Right ventricle myocardium superior (tissue), 1 donor: ENCODE measurements at regions not wholly inside any gene's neighbourhood (a gene's known extent, or its start where the extent isn't known, plus 50 kb on each side); places are given as distances from the start of the nearest gene placed in this dataset.
"Not testable (repeated sequence)": the region's sequence is repeated elsewhere in the genome, so short reads cannot be mapped to it uniquely, and the experiment has no call there.

Source experiments
- ATAC-seq: fragments of 200-7000 bp; cut with Tn5 transposase; one replicate; pipeline ENCODE4 v1.9.1; 2020; ENCODE audit warnings: mild to moderate bottlenecking; ENCODE audit not compliant: poor library complexity
- DNase-seq: peaks from one replicate; pipeline ENCODE4 v3.0.0-alpha.2; 2020
- intact Hi-C: fragments of 100-400 bp; cut with DNase I; formaldehyde crosslinking; loops from one replicate; pipeline ENCODE4 v1.11.2; 2022
- donor health status: DM: no; HTN: yes; CAD: no; lungs with severe emphysema.

GRCh38 chr16:86881861-86882273, 303.5 kb downstream of the FOXL1 start:
- ATAC-seq (no peak), DNase-seq (no peak)
- intact Hi-C loops, result no loop called here

GRCh38 chr16:86882586-86883280, 304.4 kb downstream of the FOXL1 start:
- peak; percentile 90 for ATAC-seq
- intact Hi-C loops, result no loop called here

GRCh38 chr16:86883583-86884389, 305.4 kb downstream of the FOXL1 start:
- intact Hi-C loops, result no loop called here
- ATAC-seq (no peak), DNase-seq (no peak)

More at GRCh38 chr16:86882586-86883280, 304.4 kb downstream of the FOXL1 start:
- peak; percentile 66 for DNase-seq

GRCh38 chr16:86884390-86884650, 306.0 kb downstream of the FOXL1 start:
- intact Hi-C loops, result no loop called here

GRCh38 chr16:86885139-86885538, 306.8 kb downstream of the FOXL1 start:
- no peak for ATAC-seq
- no peak for DNase-seq
- intact Hi-C loops, result no loop called here

More at GRCh38 chr16:86884390-86884650, 306.0 kb downstream of the FOXL1 start:
- ATAC-seq (no peak), DNase-seq (no peak)

GRCh38 chr16:86886651-86887050, 308.3 kb downstream of the FOXL1 start:
- intact Hi-C loops, result no loop called here
- ATAC-seq (no peak), DNase-seq (no peak)

GRCh38 chr16:86887416-86887815, 309.1 kb downstream of the FOXL1 start:
- intact Hi-C loops, result no loop called here
- ATAC-seq (no peak), DNase-seq (no peak)

- no peak for ATAC-seq
- intact Hi-C loops, result no loop called here
- DNase-seq, result no peak
These were observed 310.1 kb downstream of the FOXL1 start for GRCh38 chr16:86888231-86889053.

- DNase-seq, intact Hi-C loops, ATAC-seq: not testable (repeated sequence)
These were observed 310.7 kb downstream of the FOXL1 start for GRCh38 chr16:86889054-86889366.

GRCh38 chr16:86889974-86890373, 311.6 kb downstream of the FOXL1 start:
- intact Hi-C loops, result no loop called here
- DNase-seq (no peak), ATAC-seq (no peak)

GRCh38 chr16:86891121-86891520, 312.8 kb downstream of the FOXL1 start:
- intact Hi-C loops, result no loop called here
- ATAC-seq (no peak), DNase-seq (no peak)

GRCh38 chr16:86891631-86892030, 313.3 kb downstream of the FOXL1 start:
- ATAC-seq (no peak), DNase-seq (no peak)
- intact Hi-C loops, result no loop called here

- intact Hi-C loops, result no loop called here
- DNase-seq, result no peak
- ATAC-seq, result no peak
These were observed 314.2 kb downstream of the FOXL1 start for GRCh38 chr16:86892509-86892908.

GRCh38 chr16:86893506-86893905, 315.2 kb downstream of the FOXL1 start:
- DNase-seq (no peak), ATAC-seq (no peak)
- intact Hi-C loops, result no loop called here

- no peak for DNase-seq
- no peak for ATAC-seq
- intact Hi-C loops, result no loop called here
These were observed 315.7 kb downstream of the FOXL1 start for GRCh38 chr16:86894029-86894567.

- no peak for ATAC-seq
- DNase-seq, result no peak
- intact Hi-C loops, result no loop called here
These were observed 316.6 kb downstream of the FOXL1 start for GRCh38 chr16:86894925-86895324.

- no peak for ATAC-seq
- DNase-seq, result no peak
These were observed 317.3 kb downstream of the FOXL1 start for GRCh38 chr16:86895606-86896005.

GRCh38 chr16:86896976-86897375, 318.6 kb downstream of the FOXL1 start:
- ATAC-seq (no peak), DNase-seq (no peak)
- intact Hi-C loops, result no loop called here

More at GRCh38 chr16:86895606-86896005, 317.3 kb downstream of the FOXL1 start:
- intact Hi-C loops, result no loop called here

GRCh38 chr16:86897486-86897885, 319.1 kb downstream of the FOXL1 start:
- no peak for ATAC-seq
- DNase-seq, result no peak
- intact Hi-C loops, result no loop called here
